ENCODE measurements at regions not wholly inside any gene's neighbourhood (a gene's known extent, or its start where the extent isn't known, plus 50 kb on each side); places are given as distances from the start of the nearest gene placed in this dataset.

- TF ChIP-seq FOXP2 (optimal IDR thresholded peaks at IDR 0.05; ENCODE audit: borderline replicate concordance, extremely low read depth, extremely low read length, insufficient read depth) (no peak), TAF1 (IDR thresholded peaks at IDR 0.05; ENCODE audit: borderline replicate concordance, insufficient read depth, low read length) (no peak), POLR2AphosphoS5 (IDR thresholded peaks at IDR 0.05; ENCODE audit: low read depth, low read length) (no peak), SIN3A (IDR thresholded peaks at IDR 0.05; ENCODE audit: borderline replicate concordance, insufficient read depth, low read length) (no peak)
- TF ChIP-seq, protein P1, sequence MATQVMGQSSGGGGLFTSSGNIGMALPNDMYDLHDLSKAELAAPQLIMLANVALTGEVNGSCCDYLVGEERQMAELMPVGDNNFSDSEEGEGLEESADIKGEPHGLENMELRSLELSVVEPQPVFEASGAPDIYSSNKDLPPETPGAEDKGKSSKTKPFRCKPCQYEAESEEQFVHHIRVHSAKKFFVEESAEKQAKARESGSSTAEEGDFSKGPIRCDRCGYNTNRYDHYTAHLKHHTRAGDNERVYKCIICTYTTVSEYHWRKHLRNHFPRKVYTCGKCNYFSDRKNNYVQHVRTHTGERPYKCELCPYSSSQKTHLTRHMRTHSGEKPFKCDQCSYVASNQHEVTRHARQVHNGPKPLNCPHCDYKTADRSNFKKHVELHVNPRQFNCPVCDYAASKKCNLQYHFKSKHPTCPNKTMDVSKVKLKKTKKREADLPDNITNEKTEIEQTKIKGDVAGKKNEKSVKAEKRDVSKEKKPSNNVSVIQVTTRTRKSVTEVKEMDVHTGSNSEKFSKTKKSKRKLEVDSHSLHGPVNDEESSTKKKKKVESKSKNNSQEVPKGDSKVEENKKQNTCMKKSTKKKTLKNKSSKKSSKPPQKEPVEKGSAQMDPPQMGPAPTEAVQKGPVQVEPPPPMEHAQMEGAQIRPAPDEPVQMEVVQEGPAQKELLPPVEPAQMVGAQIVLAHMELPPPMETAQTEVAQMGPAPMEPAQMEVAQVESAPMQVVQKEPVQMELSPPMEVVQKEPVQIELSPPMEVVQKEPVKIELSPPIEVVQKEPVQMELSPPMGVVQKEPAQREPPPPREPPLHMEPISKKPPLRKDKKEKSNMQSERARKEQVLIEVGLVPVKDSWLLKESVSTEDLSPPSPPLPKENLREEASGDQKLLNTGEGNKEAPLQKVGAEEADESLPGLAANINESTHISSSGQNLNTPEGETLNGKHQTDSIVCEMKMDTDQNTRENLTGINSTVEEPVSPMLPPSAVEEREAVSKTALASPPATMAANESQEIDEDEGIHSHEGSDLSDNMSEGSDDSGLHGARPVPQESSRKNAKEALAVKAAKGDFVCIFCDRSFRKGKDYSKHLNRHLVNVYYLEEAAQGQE (IDR thresholded peaks at IDR 0.05; ENCODE audit: insufficient read depth in 1 of 2, low read depth in 2 of 2, low read length in 2 of 2): no peak
Measured at GRCh38 chr1:208419746-208420420, 175.7 kb upstream of the PLXNA2 start.

DNA sequence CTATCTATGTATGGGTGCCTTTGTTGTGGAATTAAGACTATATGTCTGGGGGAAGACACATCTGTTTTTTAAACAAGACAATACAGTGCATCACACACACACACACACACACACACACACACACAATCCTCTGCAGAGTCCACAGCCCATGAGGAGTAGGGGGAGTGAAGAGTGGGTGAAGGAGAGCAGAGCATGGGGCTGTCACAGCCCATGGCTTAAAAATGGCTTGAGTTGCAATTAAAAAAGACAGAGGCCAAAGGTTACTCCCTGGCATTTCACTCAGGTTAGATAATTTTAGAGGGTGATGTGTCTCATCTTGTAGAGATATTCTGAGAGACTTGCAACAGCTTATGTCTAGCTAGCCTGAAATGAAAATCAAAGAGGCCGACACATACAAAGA lies 176.5 kb upstream of the PLXNA2 start:
- TF ChIP-seq TAF1 (IDR thresholded peaks at IDR 0.05; ENCODE audit: borderline replicate concordance, insufficient read depth, low read length) (no peak), POLR2AphosphoS5 (IDR thresholded peaks at IDR 0.05; ENCODE audit: low read depth, low read length) (no peak), FOXP2 (optimal IDR thresholded peaks at IDR 0.05; ENCODE audit: borderline replicate concordance, extremely low read depth, extremely low read length, insufficient read depth) (no peak), SIN3A (IDR thresholded peaks at IDR 0.05; ENCODE audit: borderline replicate concordance, insufficient read depth, low read length) (no peak)
- TF ChIP-seq, protein P1 (IDR thresholded peaks at IDR 0.05; ENCODE audit: insufficient read depth in 1 of 2, low read depth in 2 of 2, low read length in 2 of 2): no peak

GRCh38 chr1:208421486-208421885 lies 177.3 kb upstream of the PLXNA2 start:
- TF ChIP-seq SIN3A (IDR thresholded peaks at IDR 0.05; ENCODE audit: borderline replicate concordance, insufficient read depth, low read length) (no peak), POLR2AphosphoS5 (IDR thresholded peaks at IDR 0.05; ENCODE audit: low read depth, low read length) (no peak), FOXP2 (optimal IDR thresholded peaks at IDR 0.05; ENCODE audit: borderline replicate concordance, extremely low read depth, extremely low read length, insufficient read depth) (no peak), TAF1 (IDR thresholded peaks at IDR 0.05; ENCODE audit: borderline replicate concordance, insufficient read depth, low read length) (no peak)
- TF ChIP-seq, protein P1 (IDR thresholded peaks at IDR 0.05; ENCODE audit: insufficient read depth in 1 of 2, low read depth in 2 of 2, low read length in 2 of 2): no peak

- TF ChIP-seq FOXP2 (optimal IDR thresholded peaks at IDR 0.05; ENCODE audit: borderline replicate concordance, extremely low read depth, extremely low read length, insufficient read depth) (no peak), SIN3A (IDR thresholded peaks at IDR 0.05; ENCODE audit: borderline replicate concordance, insufficient read depth, low read length) (no peak), TAF1 (IDR thresholded peaks at IDR 0.05; ENCODE audit: borderline replicate concordance, insufficient read depth, low read length) (no peak), POLR2AphosphoS5 (IDR thresholded peaks at IDR 0.05; ENCODE audit: low read depth, low read length) (no peak)
- TF ChIP-seq, protein P1 (IDR thresholded peaks at IDR 0.05; ENCODE audit: insufficient read depth in 1 of 2, low read depth in 2 of 2, low read length in 2 of 2): no peak
Measured at GRCh38 chr1:208423526-208423925, 179.3 kb upstream of the PLXNA2 start.

Data from PFSK-1 (cell line).